Neural cell (in vitro differentiated cells): ENCODE measurements at regions not wholly inside any gene's neighbourhood (a gene's known extent, or its start where the extent isn't known, plus 50 kb on each side); places are given as distances from the start of the nearest gene placed in this dataset.

Source experiments
- CTCF ChIP-seq: fragments of 450-650 bp; IDR thresholded peaks from 2 replicates; pipeline ENCODE4 v1.5.1; 2014; ENCODE audit warnings: antibody characterized with exemption, mild to moderate bottlenecking, moderate library complexity; ENCODE audit not compliant: poor library complexity, severe bottlenecking
- EP300 ChIP-seq: fragments of 450-650 bp; conservative IDR thresholded peaks from 2 replicates; pipeline ENCODE4 v1.6.1; 2014; ENCODE audit warnings: antibody characterized with exemption, mild to moderate bottlenecking, moderate library complexity; ENCODE audit not compliant: poor library complexity, severe bottlenecking
- EZH2 ChIP-seq: fragments of 200-600, 300-800 bp; shearing (Covaris generic), sonication (generic); IDR thresholded peaks from 2 replicates; pipeline ENCODE4 v1.6.1; 2014; ENCODE audit warnings: antibody characterized with exemption, low read length, borderline replicate concordance, mild to moderate bottlenecking; ENCODE audit not compliant: insufficient read depth, poor library complexity, severe bottlenecking
- REST ChIP-seq: IDR thresholded peaks from 2 replicates; pipeline ENCODE4 v1.6.1; 2012; ENCODE audit warnings: borderline replicate concordance

DNA sequence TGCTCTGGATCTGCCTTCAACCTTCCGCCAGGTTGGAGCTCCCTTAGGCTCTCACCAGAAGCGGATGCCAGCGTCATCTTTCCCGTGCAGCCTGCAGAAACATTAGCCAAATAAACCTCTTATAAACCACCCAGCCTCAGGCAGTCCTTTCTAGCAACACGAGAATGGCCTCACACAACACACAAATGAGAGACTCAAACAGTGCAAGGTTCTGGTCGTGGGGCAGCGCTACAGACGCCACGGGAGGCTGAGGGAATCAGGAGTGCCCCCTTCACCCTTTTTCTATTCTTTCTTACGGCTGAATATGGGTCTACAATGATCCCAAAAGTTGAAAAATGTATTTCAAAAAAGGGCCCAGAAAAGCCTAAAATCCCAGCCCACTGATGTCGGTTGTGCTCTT, 96.4 kb downstream of the FOXL3 start:
- TF ChIP-seq EZH2 (no peak), CTCF (no peak), REST (no peak), EP300 (no peak)
